CD1c-positive myeloid dendritic cell (primary cell): ENCODE measurements at regions not wholly inside any gene's neighbourhood (a gene's known extent, or its start where the extent isn't known, plus 50 kb on each side); places are given as distances from the start of the nearest gene placed in this dataset.
"Not testable (repeated sequence)": the region's sequence is repeated elsewhere in the genome, so short reads cannot be mapped to it uniquely, and the experiment has no call there.

Source experiments
- DNase-seq: peaks from one replicate; pipeline ENCODE4 v3.0.0-alpha.2; 2016; ENCODE audit errors: extremely low spot score

- no peak for DNase-seq
Measured at GRCh38 chr4:52512291-52512690, 146.8 kb downstream of the USP46 start.

GRCh38 chr4:52522093-52522492 lies 137.0 kb downstream of the USP46 start:
- not testable (repeated sequence) for DNase-seq

- no peak for DNase-seq
Measured at GRCh38 chr4:52529983-52530382, 129.1 kb downstream of the USP46 start.

GRCh38 chr4:52535793-52536192 lies 123.3 kb downstream of the USP46 start:
- DNase-seq: no peak
